Activated CD4-positive, alpha-beta T cell treated with anti-CD3 and anti-CD28 coated beads for 1 hour (primary cell): ENCODE measurements at regions not wholly inside any gene's neighbourhood (a gene's known extent, or its start where the extent isn't known, plus 50 kb on each side); places are given as distances from the start of the nearest gene placed in this dataset.

Experiments used
- DNase-seq: peaks from one replicate; pipeline ENCODE4 v3.0.0-alpha.2; 2020

DNA sequence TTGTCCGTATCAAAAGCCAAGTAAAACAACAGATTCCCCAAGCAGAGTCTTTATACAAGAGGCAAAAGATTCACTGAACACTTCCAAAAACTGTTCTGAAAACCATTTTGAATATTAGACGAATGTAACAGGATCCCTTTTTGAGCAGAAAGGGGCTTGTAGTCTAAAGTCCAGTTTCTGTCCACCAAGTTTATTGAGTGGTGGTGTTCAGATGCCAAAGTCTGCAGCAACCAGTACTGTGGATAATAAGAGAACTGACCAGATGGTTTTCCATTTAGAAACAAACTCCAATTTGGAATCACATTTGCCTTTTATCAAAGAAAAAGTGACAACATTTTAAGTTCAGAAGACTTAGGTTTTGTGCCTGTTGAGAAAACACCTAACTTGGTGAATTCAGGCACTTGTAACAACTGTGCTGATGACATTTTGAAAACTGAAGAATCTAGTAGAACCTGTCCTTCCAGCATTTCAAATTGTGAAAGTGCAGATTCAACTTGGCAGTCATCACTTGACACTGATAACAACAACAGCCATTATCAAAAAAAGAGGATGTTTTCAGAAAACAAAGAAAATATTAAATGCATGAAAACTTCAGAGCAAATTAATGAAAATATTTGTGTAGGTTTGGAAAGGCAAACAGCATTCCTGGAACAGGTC, 217.1 kb downstream of the CSNK2A3 start:
- no peak for DNase-seq

DNA sequence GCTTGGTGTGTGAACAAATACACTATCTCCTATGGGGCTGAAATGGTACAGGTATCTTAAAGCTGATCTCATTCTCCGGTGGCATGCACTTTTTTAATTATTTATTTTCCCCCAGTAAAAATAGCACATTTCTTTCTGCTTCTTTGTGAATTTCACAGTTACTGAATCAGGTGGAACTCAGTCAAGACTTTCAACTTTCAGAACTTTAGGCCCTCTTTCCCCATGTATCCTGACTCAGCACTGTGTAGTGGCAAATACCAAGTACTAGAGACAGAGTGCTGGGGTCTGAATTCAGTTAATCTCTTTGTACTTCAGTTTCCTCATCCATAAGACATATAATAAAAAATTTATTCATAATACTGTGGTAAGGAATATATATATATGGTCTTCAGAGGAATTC, 223.9 kb downstream of the CSNK2A3 start:
- DNase-seq, result no peak

DNA sequence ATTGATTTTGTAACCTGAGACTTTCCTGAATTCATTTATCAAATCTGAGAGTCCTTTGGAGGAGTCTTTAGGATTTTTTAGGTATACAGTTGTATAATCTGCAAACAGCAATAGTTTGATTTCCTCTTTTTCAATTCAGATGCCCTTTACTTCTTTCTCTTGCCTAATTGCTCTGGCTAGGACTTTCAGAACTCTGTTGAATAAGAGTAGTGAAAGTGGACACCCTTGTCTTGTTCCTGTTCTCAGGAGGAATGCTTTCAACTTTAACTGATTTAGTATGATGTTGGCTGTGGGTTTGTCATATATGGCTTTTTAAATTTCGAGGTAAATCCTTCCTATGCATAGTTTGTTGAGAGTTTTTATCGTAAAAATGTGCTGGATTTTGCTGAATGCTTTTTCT, 227.4 kb downstream of the CSNK2A3 start:
- DNase-seq, result no peak

DNA sequence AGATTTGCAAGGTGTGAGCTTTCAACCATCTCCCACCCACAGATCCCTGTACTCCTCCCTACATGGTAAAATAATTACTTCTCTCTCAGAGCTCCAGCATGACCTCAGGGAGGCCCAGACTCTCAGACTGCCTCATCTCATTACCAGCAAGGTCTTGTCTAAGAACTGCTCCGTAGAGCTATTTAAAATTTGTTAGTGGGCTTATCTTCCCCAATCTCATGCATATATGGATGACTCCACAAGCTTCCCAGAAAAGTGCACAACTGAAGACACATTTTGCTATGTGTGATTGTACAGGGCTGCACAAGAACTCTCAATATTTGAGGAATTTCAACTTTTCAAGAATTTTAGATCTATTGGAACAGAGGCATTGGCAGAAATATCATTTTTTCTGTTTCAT, 230.3 kb downstream of the CSNK2A3 start:
- DNase-seq, result no peak

- DNase-seq, result no peak
Observed at GRCh38 chr11:11119917-11120316, 233.1 kb downstream of the CSNK2A3 start.

DNA sequence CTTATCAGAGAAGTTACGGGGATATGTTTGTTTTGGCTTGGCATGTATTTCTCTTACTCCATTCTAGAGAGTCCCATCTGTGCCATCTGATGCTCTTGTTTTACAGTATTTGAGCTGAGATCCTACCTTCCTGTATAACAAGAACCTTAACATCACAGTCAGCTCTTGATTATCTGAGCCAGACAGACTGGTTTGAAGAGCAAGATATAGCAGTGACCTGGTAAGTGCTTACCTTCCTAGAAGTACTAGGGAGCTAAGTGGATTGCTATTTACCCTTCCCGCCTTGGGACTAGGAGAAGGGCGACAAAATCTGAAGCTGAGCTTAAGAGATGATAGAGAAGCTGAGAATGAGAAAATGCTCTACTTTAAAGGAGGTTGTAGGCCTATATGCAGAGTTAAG, 235.3 kb downstream of the CSNK2A3 start:
- DNase-seq, result no peak

DNA sequence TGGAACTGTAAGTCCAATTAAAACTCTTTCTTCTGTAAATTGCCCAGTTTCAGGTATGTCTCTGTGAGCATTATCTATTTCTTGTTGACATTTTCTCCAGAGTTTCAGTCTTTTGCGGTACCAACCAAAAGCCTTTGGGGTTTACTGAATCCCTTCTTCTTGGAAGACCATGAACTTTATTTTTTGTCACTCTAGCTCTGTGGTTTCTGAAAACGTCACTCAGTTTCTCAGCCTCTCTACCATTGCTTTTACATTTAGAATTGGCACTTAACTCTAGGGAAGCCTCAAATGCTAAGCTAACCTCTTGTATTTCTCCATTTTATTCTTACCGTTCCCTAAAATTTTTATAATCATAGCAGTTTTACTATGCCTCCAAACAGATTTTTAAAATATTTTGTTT, 237.6 kb downstream of the CSNK2A3 start:
- no peak for DNase-seq

DNA sequence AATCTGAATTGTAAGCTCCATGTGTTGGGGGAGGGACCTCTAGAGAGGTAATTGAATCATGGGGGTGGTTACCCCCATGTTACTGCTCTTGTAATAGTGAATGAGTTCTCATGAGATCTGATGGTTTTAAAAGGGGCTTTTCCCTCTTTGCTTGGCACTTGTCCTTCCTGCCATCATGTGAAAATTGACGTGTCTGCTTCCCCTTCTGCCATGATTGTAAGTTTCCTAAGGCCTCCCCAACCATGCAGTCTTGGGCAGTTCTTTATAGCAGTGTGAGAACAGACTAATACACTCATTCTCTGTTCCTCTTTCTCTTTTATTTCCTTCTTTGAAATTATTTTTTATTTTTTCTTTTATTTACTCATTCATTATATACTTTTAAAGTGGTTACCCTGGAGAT, 239.4 kb downstream of the CSNK2A3 start:
- no peak for DNase-seq

DNA sequence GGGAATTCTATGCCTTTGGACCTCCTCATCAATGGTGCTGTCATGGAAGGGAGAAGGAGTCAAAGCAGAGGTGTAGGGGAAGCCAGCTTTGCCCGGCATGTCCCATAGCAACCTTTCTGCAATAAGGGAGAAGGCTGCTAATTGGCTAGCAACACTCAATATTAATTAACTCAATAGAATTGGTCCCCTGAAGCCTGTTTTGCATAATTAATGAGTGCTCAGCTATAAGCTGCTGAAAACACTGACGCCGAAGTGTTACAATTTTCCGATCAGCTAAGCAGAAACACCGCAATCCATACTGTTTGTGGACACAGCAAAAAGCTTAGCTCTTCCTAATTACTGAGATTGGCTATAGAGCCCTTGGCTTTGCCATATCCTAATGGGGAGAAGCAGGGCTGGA, 245.0 kb downstream of the CSNK2A3 start:
- DNase-seq, result no peak

DNA sequence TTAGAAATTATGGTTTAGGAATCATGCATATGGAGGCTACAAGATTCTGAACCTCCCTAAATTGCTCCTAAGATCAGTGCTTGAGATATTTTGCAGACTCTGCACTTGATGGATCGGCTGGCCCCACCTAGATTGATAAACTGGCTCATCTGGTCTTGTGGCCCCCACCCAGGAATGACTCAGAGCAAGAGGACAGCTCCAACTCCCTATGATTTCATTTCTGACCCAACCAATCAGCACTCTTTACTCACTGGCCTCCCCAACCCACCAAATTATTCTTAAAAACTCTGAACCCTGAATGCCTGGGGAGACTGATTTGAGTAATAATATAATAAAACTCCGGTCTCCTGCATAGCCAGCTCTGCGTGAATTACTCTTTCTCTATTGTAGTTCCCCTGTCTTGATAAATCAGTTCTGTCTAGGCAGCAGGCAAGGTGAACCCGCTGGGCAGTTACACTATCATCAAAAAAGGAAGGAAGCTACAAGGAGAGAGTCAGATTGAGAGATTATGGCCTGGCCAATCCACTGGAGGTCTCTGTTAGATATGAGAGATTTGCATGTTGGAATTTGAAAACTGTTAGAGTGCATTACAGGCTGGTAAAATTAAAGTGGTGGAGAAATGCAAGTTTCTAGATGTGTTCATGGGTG, 245.8 kb downstream of the CSNK2A3 start:
- no peak for DNase-seq

DNA sequence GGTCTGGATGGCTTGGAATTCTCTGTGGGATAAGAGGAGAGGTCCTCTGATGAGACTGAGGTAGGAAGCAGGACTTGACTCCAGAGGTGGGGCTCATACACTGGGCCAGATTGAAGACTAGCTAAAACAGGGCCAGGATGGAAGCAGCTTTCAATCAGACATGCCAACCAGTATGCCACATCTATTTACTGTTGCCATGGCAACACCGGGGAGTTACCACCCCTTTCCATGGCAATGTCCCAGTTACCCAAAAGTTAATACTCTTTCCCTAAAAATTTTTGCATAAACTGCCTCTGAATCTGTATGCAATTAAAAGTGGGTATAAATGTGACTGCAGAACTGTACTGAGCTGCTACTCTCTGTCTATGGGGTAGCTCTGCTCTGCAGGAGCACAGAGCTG, 247.5 kb upstream of the ZBED5 start:
- no peak for DNase-seq

GRCh38 chr11:11095831-11096723, 238.2 kb upstream of the ZBED5 start:
- no peak for DNase-seq

DNA sequence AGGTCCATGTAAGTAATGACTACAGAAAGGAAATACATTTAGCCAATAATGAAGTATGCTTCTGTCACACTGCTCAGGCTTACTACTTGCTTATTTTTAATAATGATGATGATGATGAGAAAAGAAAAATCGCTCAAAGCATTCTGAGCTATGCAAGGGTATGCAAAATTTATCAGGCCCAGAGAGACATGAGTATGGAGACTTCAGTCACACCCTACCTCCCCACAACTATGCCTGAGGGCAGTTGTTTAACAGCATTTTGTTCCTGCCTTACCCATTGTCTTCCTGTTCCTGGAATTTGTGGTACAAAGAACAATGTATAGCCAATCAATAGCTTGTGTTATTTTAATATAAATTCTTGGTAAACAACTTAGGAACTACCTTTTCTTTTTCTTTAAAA, 232.6 kb upstream of the ZBED5 start:
- DNase-seq, result no peak

- DNase-seq, result no peak
Observed at GRCh38 chr11:11089805-11090204, 232.0 kb upstream of the ZBED5 start.

DNA sequence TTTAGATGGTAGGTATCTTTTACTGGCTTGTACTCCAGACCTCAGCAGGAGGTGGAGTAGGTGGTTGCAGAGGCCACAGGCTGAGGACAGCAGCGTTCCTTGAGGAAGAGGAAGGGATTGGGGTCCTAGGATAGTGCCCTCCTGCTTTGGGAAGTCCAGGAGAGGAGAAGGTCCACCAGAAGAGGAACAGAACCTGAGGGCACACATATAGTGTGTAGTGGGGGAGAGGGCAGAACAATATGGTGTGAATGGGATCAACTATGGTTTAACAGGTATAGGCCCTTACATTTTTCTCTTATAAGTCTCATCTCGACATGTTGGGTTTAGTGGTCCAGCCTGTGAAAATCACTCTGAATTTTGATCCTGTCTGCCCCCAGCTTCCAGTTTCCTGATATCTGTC, 229.1 kb upstream of the ZBED5 start:
- no peak for DNase-seq

DNA sequence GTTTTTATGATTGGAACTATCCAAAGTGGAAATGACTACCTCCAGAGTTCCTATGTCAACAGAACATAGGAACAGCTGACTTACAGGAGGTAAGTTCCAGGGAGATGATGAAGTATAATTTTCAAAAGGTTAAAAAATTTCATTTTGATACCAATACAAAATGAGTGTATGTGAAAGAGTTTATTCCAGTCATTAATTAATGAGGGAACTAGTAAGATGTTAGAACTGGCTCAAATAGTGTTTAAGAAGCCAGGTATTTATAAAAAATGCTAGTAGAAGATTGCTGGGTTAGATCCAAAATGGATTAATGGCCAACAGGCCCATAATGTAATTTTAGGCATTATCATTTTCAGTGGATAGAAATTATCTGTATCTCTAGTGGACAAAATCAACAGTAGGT, 227.7 kb upstream of the ZBED5 start:
- DNase-seq, result no peak

DNA sequence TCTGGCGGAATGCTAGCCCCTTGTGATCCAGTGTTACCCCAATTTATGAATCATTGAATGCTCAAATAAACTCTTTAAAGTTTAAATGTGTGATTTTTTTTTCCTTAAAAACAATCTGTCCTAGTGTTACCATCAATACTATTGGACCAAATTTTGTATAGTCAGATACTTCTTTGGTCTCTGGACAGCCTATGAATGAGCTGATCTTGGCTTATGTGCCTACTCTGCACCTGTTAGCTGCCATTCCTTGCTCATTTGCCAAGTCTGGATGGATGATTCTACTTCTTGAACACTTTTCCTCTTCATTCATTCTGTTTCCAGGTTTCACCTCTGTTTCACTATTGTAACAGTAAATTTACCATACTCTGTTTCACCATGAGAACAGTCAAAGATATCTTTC, 226.5 kb upstream of the ZBED5 start:
- no peak for DNase-seq

DNA sequence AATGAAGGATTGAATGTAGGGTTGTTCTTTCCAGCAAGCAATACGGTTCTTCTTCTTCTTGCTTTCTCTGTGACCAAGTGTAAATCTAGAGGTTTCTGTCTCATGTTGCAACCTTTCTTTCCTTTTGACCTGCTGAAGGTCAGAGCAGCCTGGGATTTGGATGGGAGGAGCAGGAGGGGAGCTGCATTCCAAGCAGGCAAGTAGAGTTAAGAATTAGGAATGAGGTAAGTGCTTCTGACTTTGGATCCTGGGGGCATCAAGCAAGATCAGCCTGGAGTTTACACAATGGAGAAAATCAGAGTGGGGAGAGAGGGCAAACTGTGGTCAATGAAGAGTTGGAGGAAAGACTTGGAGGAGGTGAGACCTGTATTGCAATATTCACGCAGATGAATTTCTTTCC, 225.6 kb upstream of the ZBED5 start:
- no peak for DNase-seq

GRCh38 chr11:11082646-11083045, 224.8 kb upstream of the ZBED5 start:
- no peak for DNase-seq

- no peak for DNase-seq
Observed at GRCh38 chr11:11081776-11082175, 223.9 kb upstream of the ZBED5 start.

DNA sequence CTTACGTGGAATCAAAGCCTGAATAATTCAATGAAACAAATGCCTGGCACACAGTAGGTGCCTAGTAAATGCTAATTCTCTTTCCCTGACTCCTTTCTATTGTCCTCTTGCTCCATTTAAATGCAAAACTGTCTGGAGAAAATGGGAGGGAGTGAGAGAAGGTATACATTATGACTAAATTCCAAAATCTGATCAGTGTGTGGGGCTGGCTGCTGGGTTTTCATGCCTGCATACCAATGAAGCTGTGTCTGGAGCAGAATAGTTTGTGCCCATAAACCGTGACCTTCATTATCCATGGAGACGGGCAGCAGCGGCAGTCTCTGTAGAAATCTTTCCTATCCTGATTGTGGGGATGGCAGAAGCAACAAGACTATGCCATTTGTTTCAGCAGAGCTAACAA, 223.4 kb upstream of the ZBED5 start:
- DNase-seq, result no peak

- no peak for DNase-seq
Observed at GRCh38 chr11:11078344-11079086, 220.7 kb upstream of the ZBED5 start.

DNA sequence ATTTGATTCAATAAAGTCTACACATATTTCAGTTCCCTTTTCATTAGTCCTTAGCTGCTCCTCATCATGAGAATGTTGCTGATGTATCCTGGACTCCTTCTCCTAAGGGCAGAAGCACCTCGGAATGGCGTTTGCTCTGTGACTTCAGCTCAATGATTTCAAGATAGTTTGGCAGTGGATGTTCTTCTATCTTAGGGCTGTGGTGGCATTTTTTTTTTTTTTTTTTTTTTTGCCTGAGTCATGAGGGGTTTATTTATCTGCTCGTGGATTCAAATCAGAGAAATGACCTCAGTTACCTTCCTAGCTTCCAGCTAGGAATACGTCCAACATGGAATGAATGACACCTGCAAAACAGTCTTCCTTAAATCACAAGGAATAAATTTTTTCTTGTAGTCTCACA, 220.0 kb upstream of the ZBED5 start:
- no peak for DNase-seq
